Right renal cortex interstitium (tissue), 3 donors: ENCODE measurements at regions not wholly inside any gene's neighbourhood (a gene's known extent, or its start where the extent isn't known, plus 50 kb on each side); places are given as distances from the start of the nearest gene placed in this dataset.

Source experiments
- DNase-seq, 3 donors: peaks; one replicate each; pipeline ENCODE4 v3.0.0-alpha.2; 2013; ENCODE audit warnings: low read depth in 3 of 3, low spot score in 2 of 3

DNA sequence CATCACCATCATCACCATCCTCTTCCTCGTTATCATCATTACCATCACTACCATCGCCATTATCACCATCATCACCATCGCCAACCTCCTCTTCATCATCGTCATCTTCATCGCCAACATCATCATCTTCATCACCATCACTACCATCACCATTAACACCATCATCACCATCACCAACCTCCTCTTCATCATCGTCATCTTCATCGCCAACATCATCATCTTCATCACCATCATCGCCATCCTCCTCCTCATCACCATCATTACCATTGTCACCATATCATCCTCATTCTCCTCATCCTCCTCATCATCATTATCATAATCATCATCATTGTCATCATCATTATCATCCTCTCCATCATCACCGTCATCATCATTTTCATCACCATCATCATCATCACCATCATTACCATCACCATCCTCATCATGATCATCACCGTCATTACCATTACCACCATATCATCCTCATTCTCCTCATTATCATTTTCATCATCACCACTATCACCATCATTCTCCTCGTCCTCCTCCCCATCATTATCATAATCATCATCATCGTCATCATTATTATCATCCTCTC, 1498.7 kb downstream of the TBC1D22A start:
- DNase-seq, result no peak

GRCh38 chr22:48259991-48260670, 1497.7 kb downstream of the TBC1D22A start:
- DNase-seq, result no peak

- DNase-seq, result no peak
Measured at GRCh38 chr22:48258811-48259210, 1496.4 kb downstream of the TBC1D22A start.

DNA sequence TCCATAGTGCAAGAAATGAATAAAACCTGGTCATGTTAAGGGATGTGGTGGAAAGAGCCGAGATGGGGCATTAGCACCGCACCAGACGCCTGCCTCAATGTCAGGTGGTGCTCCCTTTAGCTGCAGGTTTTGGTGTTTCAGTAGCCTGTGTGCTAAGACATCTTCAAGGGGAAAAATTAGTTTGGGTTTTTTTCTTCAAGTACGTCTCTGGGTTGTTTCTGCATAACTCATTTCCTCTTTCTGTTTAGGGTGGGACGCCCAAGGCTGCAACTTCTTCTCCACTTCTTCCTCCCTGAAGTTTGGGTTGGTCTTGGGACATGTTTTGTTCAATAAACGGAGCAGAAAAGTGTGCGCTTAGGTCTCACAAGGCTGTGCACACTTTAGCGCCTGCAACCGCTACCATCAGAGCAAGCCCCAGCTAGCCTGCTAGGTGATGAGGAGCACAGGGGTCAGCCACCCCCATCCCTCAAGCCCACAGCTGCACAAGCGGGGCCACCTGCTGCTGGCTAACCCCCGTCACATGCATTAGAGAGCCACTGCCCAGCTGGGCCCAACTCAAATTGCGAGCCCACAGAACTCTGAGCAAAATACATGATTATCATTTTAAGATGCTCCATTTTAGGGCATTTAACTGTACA, 1495.7 kb downstream of the TBC1D22A start:
- DNase-seq, result no peak

DNA sequence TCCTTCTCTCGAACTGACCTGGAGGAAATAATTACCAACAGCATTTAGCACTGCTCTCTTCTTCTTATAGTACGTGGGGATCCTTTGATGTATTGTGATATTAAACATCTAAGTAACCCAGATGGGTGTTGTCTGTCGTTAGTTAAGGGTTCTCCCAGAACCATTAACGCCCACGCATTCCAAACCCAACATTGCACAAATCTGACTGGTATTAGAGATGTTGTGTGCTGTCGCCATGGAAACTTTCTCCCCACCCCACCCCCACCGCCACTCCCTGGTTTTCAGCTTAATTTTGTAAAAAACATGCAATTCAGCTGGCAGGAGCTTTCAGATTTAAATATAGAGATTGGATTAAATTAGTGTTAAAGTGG, 1495.2 kb downstream of the TBC1D22A start:
- no peak for DNase-seq

- no peak for DNase-seq
Measured at GRCh38 chr22:48256776-48257684, 1494.6 kb downstream of the TBC1D22A start.

- no peak for DNase-seq
Measured at GRCh38 chr22:48256041-48256739, 1493.7 kb downstream of the TBC1D22A start.

DNA sequence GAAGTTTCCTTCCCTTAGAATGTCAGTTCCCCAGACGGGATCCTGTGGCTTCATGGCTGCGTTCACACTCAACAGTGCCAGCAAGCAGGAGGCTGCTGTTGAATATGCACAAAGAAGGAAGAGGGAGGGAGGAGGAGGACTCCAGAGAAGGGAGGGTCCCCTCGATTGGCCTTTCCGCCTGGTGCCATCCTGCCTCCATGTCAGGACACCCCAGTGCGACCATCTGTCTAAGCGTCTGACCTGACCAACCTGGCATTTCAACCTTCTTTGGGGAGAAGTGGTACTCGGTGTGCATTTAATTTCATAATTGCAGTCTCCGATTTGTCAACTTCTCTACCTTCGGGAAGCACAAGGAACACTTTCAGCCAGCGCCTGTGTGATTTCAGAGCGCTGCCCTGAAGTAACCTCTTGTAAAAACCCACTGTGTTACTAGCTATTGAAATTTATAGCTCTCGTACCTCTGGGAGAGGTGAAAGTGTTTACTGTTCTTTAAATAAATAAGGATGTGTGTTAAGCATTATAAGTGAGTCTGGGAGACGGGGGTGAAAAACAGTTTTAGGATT, 1491.9 kb downstream of the TBC1D22A start:
- DNase-seq, result no peak

DNA sequence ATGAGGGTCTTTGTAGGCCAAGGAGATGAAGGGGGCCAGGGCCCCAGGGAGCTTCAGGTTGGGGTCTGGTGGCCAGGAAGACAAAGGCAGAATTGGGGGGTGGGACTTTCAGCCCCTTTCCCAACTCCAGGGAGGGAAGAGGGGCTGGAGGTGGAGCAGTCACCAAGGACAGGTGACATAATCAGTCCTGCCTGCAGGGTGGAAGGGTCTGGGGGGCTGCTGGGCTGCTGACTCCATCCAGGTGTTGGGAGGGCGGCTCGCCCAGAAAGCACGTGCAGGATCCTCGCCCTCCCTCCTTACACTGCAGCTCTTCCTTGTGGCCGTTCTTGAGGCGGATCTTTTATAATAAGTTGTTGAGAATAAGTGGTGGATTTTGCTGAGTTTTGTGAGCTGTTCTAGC, 1491.1 kb downstream of the TBC1D22A start:
- DNase-seq, result no peak

GRCh38 chr22:48253136-48253535, 1490.7 kb downstream of the TBC1D22A start:
- no peak for DNase-seq

DNA sequence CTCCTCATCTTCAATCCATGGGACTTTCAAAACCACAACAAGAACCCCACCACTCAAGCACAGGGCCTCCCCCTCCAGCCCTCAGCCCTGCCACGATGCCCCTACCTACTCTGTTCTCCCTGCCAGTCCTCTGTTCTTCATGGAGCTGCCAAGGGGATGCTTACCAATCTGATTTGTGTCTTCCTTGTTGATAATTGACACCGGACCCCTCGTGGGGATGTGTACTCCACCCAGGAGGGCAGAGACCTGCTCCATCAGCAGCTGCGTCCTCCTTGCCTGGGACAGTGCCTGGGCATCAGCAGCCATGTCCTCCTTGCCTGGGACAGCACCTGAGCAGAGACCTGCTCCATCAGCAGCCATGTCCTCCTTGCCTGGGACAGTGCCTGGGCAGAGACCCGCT, 1489.2 kb downstream of the TBC1D22A start:
- DNase-seq, result no peak

DNA sequence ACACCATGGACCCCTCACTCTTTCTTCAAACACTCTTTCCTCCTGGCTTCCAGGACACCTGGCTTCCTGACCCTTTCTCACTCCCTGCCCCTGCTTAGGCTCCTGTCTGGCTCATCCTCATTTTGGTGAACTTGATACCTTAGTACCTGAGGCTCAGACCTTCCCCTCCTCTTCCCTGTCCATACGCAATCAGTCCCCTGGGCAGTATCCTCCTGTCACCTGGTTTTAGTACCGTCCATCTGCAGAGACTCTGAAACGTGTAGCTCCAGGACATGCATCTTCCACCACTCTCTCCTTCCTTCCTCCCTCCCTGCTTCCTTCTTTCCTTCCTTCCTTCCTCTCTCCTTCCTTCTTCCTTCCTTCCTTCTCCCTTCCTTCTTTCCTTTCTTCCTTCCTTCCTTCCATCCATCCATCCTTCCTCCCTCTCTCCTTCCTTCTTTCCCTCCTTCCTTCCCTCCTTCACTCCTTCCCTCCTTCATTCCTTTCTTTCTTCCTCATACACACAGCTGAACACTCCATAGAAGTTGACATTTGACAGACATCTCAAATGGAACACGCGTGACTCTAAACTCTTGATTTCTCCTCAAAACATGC, 1488.6 kb downstream of the TBC1D22A start:
- no peak for DNase-seq

- DNase-seq, result no peak
Measured at GRCh38 chr22:48250286-48250895, 1487.9 kb downstream of the TBC1D22A start.

DNA sequence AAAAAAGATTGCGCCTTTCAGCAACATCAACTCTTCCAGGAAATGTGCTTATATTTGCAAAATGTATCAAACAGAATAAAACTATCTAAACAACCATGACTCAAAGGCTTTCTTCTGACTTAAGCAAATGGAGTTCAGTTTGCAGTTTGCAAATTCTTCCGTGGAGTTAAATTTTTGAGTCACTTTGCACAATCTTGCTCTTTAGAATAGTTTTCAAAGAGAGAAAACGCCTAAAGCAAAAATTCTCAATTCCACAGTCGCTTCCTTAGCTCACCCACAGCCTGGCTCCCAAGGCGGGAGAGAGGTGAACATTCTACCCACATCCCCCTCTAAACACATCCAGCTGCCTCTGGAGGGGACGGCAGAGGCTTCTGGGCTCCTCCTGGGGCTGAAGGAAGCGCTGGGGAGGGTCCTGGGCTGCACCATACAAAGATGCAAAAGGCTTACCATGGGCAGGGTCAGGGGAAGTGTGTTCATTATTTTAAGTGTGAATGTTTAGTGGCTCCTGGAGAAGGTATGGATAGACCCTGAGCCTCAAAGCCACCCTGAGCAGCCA, 1487.3 kb downstream of the TBC1D22A start:
- no peak for DNase-seq

DNA sequence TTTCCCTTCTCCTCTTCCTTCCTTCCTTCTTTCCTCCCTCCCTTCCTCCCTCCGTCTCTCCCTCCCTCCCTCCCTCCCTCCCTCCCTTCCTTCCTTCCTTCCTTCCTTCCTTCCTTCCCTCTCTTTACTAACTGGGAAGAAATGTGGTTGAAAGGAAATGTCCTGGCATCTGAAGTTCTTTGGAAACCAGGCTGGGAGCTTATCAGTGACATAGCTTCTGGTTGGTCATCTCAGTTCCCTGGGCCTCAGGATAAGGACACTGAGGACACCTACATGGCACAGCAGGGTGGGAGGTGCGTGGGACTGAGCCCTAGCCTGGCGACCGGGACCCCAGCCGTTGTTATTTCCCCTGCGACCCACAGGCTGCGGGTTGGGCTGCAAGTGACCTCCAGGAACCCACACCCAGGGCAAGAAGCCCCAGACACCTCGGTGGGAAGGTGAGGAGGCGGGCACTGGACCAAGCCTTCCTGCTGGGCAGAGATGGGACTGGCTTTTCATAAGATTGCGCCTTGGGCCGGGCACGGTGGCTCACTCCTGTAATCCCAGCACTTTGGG, 1486.5 kb downstream of the TBC1D22A start:
- DNase-seq, result no peak

GRCh38 chr22:48247829-48248228, 1485.4 kb downstream of the TBC1D22A start:
- DNase-seq, result no peak

- DNase-seq, result no peak
Measured at GRCh38 chr22:48245196-48245485, 1482.7 kb downstream of the TBC1D22A start.

DNA sequence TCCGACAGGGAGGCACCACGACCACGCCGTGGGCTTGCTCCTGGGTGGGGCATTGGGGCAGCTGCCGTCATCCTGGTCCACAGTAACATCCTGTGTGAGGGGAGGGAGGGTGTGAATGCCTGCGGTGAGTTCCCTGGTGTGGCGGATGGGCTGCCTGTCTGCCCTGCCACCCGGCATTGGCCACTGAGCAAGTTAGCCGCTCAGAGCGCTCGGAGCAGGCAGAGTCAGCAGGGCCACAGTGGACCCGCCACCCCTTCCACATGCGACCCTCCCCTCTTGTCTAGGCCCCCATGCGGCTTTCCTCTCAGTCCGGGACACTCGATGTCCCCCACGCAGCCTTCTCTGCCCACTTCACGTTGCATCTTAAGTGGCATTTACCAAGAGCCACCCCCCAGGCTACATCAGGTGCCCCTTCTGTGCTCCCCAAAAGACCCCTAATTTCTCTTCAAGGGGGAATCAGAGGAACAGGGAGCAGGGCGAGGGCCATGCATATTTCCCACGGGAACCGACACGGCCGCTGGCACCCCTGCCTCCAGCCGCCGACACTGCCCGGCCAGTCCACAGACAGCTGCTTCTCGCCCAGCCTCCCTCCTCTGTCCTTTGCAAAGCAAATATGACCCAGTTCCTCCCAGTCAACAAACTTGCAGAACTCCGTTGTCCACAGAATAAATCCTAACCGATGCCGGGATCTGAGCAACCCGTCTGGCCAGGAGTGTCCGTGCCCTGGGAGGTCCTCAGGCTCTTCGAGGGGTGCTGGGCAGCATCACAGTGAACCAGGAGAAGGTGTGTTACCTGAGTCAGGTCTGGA, 1482.1 kb downstream of the TBC1D22A start:
- DNase-seq, result no peak
